ENCODE measurements at regions not wholly inside any gene's neighbourhood (a gene's known extent, or its start where the extent isn't known, plus 50 kb on each side); places are given as distances from the start of the nearest gene placed in this dataset.
"Not testable (repeated sequence)": the region's sequence is repeated elsewhere in the genome, so short reads cannot be mapped to it uniquely, and the experiment has no call there.

DNA sequence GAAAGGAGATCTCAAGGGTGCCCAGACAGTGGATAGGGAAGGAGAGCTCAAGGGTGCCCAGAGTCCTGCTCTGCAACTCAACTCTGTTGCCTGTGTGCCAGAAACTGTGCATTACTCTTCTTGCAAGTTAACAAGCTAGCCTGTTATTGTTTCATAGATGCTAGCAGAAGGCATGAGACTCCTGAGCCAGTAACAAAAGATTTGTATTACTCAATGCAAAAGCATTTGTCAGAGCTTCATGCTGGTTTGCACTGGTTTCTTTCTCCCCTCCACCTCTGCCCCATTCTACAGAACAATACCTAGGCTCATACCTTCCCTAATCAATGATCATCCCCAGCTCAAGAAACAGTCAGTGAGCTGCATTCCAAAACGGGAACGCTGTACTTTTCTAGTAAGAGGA lies 124.5 kb upstream of the NEIL3 start:
- no peak for DNase-seq (ENCODE audit: low spot score)

DNA sequence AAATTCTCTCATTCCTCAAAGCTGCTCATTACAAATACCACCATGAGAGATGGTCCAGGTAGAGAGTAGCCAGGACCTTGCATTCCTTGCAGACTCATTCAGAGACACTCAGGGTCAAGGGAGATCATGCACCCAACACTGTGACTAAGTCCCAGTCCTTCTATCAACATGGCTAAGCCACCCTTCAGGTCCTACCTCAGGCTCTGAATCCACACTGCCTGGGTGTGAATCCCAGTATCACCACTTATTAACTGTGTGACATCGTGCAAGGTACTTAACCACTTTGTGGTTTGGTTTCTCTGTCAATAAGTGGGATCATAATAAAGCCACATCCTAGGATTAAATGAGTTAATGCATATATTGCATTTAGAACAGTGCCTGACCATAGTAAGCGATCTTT lies 124.1 kb upstream of the NEIL3 start:
- DNase-seq (ENCODE audit: low spot score), result no peak

- DNase-seq (ENCODE audit: low spot score), result no peak
Measured at GRCh38 chr4:177187371-177187770, 122.3 kb upstream of the NEIL3 start.

DNA sequence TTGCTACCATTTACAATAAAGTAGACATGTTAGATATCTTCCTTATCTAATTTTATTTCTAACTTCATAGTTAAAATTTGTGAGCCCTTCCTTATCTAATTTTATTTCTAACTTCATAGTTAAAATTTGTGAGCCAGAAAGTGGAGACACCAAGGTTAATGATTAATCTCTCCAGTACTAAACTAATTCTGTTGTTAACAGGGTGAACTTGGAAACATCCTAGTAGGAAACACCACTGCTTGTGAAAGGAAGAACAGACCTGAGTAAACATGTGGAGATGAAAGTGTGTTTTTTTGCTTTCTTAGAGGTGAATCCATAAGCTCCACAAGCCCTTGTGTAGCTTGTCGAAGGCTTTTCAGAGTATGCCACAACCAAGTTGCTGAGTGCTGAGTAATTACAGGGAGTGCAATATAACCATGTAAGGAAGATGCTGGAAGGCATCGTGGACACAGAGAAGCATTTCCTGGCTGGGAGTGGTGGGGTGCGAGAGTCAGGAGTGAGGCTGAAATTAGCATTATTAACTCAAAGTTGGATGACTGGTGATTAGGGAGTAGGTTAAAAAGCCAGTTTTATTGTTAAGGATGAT lies 118.6 kb upstream of the NEIL3 start:
- no peak for DNase-seq (ENCODE audit: low spot score)

DNA sequence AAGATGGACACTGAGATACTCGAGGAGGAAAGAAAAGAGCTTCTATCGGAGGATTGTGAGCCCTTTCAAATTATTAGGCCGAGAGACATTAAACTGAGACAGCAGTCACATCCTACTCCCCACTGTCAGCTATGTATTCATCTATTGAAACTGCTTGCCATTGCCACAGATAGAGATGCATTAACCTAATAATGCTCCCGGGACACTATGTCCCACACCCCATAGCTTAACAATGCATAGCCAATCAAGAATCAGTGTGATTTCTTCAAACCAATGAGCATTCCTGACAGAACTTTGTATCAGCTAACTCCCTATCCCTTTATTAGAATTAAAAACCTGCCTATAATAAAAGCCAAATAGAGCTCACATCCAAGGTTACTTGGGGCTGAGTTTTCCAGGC lies 118.1 kb upstream of the NEIL3 start:
- no peak for DNase-seq (ENCODE audit: low spot score)

DNA sequence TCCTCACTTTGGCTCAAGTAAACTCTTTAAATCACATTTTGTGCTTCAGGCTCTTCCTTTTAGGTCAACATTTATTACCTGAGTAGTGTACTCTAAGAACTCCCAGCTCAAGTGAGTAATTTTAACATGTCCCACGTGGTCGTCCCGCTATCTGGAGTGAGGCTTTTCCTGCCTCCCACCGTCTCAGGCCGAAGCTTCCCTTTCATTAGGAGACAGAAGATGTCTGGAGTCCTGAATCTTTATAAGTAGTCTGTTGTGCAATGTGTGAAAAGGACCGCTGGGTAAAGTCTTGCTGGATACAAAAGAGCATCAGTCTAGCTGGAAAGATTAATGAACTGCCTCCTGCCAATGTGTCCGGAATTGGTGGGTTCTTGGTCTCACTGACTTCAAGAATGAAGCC lies 117.7 kb upstream of the NEIL3 start:
- DNase-seq (ENCODE audit: low spot score), result no peak

DNA sequence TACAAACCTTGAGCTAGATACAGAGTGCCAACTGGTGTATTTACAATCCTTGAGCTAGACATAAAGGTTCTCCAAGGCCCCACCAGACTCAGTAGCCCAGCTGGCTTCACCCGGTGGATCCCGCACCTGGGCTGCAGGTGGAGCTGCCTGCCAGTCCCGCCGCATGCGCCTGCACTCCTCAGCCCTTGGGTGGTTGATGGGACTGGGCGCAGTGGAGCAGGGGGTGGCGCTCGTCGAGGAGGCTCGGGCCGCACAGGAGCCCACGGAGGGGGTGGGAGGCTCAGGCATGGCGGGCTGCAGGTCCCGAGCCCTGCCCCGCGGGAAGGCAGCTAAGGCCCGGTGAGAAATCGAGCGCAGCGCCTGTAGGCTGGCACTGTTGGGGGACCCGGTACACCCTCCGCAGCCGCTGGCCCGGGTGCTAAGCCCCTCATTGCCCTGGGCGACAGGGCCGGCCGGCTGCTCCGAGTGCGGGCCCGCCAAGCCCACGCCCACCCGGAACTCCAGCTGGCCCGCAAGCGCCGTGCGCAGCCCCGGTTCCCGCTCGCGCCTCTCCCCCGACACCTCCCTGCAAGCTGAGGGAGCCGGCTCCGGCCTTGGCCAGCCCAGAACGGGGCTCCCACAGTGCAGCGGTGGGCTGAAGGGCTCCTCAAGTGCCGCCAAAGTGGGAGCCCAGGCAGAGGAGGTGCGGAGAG lies 116.5 kb upstream of the NEIL3 start:
- DNase-seq (ENCODE audit: low spot score), result not testable (repeated sequence)

DNA sequence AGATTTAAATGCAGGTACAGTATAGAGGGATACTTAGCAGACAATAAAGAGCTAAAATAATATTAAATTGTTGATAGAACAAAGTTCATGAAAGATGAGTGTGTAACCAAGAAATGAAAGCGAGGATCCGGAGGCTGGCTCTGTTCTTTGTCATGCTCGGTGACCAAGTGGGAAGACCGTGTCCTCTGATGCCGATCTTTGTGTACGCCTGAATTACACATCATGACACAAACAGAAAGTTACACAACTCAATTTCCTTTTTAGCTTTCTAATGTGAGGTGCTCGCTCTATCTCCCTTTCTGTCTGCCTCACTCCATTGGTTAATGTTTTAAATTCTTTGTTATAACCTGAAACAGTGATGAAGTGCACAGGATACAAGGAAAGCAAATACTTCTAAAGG lies 114.8 kb upstream of the NEIL3 start:
- no peak for DNase-seq (ENCODE audit: low spot score)

DNA sequence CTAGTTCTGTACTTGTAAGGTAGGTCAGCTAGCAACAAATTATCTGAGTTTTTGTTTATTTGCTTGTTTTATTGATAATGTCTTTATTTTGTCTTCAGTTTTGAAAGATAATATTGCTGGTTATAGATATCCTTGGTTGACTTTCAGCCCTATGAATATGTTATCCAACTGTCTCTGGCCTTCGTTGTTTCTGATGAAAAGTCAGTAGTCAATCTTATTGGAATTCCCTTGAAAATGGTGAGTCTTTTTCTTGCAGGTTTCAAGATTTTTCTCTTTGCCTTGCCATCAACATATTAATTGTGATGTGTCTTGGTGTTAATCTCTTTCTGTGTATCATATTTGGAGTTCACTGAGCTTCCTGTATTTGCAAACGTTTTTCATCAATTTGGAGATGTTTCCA lies 113.1 kb upstream of the NEIL3 start:
- no peak for DNase-seq (ENCODE audit: low spot score)

DNA sequence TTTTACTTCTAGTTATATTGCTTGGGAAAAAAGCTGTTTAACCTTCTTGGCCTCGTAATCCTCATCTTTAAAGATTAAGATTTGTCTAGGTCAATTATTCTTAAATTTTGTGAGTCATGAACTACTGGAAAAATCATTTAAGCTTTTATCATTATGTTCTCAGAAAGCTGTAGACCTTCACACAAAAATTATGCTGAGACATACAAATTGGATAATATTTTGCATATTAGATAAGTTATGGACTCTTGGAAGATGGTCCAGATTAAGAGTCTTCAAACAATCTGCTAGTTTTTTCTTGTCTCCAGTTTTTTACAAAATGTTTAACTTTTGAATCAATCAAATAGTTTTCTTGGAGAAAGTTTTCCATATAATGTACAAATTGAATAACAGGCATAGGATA lies 108.1 kb upstream of the NEIL3 start:
- DNase-seq (ENCODE audit: low spot score), result no peak

DNA sequence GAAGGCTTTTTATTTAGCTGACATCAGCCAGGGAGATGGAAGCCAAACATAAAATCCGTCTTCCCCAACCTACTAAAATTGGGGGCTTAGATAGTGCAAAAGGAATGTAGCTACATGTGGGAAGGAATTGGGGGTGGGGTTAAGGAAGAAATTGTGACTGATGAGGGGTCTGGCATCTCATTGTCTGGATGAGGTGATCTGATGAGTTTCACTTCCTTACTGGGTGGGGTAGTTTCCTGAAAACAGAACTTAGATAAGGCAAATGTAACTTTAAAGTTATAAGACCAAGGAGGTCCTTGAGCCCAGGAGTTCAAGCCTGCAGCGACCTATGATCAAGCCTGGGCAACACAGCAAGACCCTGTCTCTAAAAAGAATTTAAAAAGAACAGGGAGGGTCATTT lies 105.5 kb upstream of the NEIL3 start:
- DNase-seq (ENCODE audit: low spot score), result no peak

DNA sequence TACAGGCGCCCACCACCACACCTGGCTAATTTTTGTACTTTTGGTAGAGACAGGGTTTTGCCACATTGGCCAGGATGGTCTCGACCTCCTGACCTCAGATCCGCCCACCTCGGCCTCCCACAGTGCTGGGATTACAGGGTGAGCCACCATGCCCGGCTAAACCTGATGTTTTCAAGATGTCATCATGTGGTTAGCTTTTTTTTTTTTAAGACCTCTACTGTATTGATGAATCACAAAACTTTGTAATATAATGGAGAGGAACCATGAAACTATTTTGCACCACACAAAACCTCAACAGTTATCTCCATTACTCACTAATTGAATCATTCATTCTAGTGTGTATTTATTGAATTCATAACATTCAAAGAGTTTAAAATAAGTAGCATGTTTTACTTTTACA lies 94.7 kb upstream of the NEIL3 start:
- DNase-seq (ENCODE audit: low spot score), result no peak

DNA sequence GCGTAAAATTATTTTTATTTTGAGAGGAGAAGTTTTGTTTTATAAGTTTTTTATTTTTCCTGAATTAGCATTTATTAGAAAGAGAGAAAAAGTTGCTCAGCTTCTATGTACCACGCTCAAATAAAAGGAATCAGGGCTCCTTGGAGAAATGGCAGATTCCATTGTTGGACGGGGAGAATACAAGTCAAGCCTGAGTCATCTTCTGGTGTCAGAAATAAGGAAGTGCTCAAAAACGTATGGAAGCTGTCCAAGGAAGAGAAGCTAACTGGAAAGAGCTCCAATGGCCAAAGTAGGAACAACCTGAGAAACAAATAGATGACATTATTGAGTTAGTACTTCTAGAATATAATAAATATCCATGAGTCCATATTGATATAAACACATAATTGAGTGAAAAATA lies 89.3 kb upstream of the NEIL3 start:
- no peak for DNase-seq (ENCODE audit: low spot score)

DNA sequence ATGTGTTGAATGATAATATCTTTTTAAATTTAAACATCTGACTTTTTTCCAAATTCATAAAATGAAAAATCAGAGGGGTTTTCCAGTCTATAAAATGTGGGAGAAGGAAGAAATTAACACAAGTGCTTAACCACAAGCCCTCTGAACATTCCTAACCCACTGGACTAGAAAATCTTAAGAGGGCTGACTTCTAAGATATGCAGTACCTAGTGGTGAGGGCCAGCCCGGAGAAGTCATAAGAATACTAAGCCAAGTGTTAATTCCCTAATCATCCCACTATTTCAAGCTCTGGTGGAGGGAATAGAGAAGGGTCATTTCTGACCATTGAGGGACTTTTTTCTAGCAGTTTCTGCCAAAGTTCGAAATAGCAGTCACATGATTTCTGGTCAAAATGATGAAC lies 86.9 kb upstream of the NEIL3 start:
- no peak for DNase-seq (ENCODE audit: low spot score)

- DNase-seq (ENCODE audit: low spot score), result no peak
Measured at GRCh38 chr4:177225605-177226004, 84.1 kb upstream of the NEIL3 start.

DNA sequence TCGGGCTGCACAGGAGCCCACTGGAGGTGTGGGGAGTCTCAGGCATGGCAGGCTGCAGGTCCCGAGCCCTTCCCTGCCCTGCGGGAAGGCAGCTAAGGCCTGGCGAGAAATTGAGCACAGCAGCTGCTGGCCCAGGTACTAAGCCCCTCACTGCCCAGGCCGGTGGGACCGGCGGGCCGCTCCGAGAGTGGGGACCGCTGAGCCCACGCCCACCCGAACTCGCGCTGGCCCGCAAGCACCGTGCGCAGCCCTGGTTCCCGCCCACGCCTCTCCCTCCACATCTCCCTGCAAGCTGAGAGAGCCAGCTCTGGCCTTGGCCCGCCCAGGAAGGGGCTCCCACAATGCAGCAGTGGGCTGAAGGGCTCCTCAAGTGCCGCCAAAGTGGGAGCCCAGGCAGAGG lies 82.0 kb upstream of the NEIL3 start:
- DNase-seq (ENCODE audit: low spot score), result no peak

DNA sequence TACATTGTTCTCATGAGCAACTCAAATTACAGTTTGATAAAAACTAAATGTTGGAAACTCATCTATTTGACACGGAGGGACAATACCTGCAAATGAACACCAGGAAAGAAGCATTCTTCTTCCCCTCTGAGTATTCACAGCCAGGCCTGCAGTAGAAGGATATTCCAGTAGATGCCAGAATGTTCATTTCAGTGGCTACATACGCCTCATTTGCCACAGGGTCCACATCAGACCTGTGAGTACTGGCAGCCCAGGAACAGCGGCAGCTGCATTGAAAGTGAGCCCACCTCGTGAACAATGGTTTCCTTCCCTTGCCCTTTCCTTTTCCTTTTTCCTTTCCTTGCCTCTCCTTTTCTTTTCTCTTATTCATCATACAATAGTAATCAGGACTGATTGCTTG lies 81.1 kb upstream of the NEIL3 start:
- DNase-seq (ENCODE audit: low spot score), result no peak

GRCh38 chr4:177229331-177229730 lies 80.3 kb upstream of the NEIL3 start:
- DNase-seq (ENCODE audit: low spot score), result no peak

DNA sequence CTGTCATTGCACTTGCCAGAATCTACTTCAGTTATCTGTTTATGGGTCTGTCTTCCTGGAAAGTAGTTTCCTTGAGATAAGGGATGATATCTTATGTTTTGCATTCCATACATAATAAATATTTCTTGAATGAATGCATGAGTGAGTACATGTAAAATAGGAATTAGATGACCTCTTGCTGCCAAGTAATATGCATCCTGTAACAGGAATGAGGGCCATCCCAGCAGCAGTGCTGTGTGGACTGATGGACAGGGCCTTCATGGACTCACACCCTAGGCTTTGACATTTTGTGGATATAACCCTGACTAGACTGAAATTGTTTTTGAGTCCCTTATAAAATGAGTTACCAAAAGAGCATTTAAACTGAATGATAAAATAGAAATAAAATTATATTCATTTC lies 77.2 kb upstream of the NEIL3 start:
- DNase-seq (ENCODE audit: low spot score), result no peak

DNA sequence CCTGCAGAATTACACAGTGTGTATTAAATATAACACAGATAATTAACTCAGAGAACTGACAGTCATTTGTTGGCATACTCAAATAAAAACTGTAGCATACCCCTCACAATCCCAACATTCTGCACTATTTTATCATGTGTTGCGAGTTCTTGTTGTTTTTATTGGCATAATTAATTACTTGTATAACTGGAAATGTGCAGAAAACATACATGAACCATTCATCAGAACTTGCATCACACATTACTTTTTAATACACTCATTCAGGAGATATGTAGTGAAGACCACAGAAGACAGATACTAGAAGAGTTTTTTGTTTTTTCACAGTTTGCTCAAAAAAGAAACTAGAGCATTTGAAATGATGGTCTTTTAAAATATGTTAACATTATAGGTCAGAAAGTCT lies 74.6 kb upstream of the NEIL3 start:
- DNase-seq (ENCODE audit: low spot score), result no peak

- no peak for DNase-seq (ENCODE audit: low spot score)
Measured at GRCh38 chr4:177236886-177237285, 72.8 kb upstream of the NEIL3 start.

DNA sequence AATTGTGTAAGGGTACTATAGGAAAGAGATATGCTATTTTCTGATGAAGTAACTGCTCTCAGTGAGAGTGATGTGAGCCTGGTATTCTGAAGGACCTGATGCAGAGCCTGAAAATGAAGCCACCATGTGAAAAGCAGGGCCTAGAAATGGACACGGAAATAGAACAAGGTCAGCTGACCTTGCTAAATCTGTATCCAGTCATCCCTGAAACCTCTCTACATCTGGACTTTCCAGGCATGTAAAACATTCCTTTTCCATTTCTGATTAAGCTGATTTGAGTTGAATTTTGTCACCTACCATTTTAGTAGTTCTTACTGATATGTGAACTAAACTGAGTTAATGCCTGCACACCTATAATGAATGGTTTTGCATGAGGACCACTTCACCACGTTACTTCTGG lies 72.4 kb upstream of the NEIL3 start:
- DNase-seq (ENCODE audit: low spot score), result no peak

- no peak for DNase-seq (ENCODE audit: low spot score)
Measured at GRCh38 chr4:177239477-177239876, 70.2 kb upstream of the NEIL3 start.

DNA sequence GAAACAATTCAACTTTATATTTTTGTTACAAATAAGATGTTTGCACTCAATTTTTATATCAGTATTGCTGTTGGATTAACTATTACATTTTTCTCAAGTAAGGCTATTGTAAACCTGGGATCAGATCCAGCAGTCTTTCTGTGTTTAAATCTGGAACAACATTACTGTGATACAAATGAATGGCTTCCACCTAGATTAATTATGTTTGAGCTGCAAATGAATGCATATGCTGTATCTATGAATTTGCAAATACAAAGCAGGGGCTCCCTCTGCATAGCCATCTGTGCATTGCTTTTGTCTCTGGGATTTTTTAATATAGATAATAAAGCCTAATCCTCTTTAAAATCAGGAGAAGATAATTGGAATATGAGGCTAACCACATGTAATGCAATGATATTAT lies 69.8 kb upstream of the NEIL3 start:
- no peak for DNase-seq (ENCODE audit: low spot score)

Data from NAMALWA (cell line).